IMR-90 (cell line): ENCODE measurements at regions not wholly inside any gene's neighbourhood (a gene's known extent, or its start where the extent isn't known, plus 50 kb on each side); places are given as distances from the start of the nearest gene placed in this dataset.

Source experiments
- ATAC-seq: fragments of 200-7000 bp; cut with Tn5 transposase; 2 replicates; pipeline ENCODE4 v1.9.1; 2020; ENCODE audit warnings: low read depth, mild to moderate bottlenecking, moderate library complexity
- BruUV-seq: library from RNA; stranded (reverse); fragments of 400-500 nt; replicated peaks from 2 replicates; lab custom pipeline; 2021; lab: Mats Ljungman, UMichigan
- CTCF ChIA-PET: fragments of 300-600 bp; formaldehyde crosslinking; extraction: SDS; loops from one replicate; lab custom pipeline; 2021; ENCODE audit warnings: antibody characterized with exemption; lab: Yijun Ruan, JAX
- POLR2A ChIA-PET: fragments of 300-600 bp; sonication (Branson Sonifier 250); formaldehyde crosslinking; loops from one replicate; lab custom pipeline; 2022; ENCODE audit warnings: antibody characterized with exemption; ENCODE audit not compliant: unreplicated experiment; lab: Charles Lee
- DNase-seq: peaks from one replicate; pipeline ENCODE4 v3.0.0; 2013
- H2AFZ ChIP-seq: replicated peaks from 2 replicates; pipeline ENCODE3; 2013; ENCODE audit warnings: low read length, mild to moderate bottlenecking; ENCODE audit not compliant: poor library complexity
- H2AK5ac ChIP-seq: 2 replicates; pipeline ENCODE4 v1.6.1; 2013; ENCODE audit warnings: low read depth, low read length, inconsistent platforms
- H2AK9ac ChIP-seq: replicated peaks from 2 replicates; pipeline ENCODE3; 2013; ENCODE audit warnings: mild to moderate bottlenecking, low read depth, low read length, moderate library complexity; ENCODE audit not compliant: poor library complexity
- H2BK120ac ChIP-seq: 2 replicates; pipeline ENCODE4 v1.6.1; 2013; ENCODE audit warnings: low read depth, low read length, inconsistent platforms
- H2BK15ac ChIP-seq: 3 replicates; pipeline ENCODE4 v1.6.1; 2013; ENCODE audit warnings: low read depth, low read length, inconsistent platforms
- H2BK20ac ChIP-seq: 2 replicates; pipeline ENCODE4 v1.6.1; 2013; ENCODE audit warnings: low read depth, mild to moderate bottlenecking, inconsistent platforms, low read length, moderate library complexity
- H2BK5ac ChIP-seq: 2 replicates; pipeline ENCODE4 v1.6.1; 2013; ENCODE audit warnings: mild to moderate bottlenecking, low read depth, low read length, inconsistent platforms; ENCODE audit not compliant: poor library complexity, severe bottlenecking
- H3K14ac ChIP-seq: replicated peaks from 2 replicates; pipeline ENCODE4 v1.6.1; 2013; ENCODE audit warnings: low read depth, low read length, inconsistent platforms
- H3K18ac ChIP-seq: 2 replicates; pipeline ENCODE4 v1.6.1; 2013; ENCODE audit warnings: low read depth, low read length, control low read depth
- H3K23ac ChIP-seq: 2 replicates; pipeline ENCODE4 v1.6.1; 2013; ENCODE audit warnings: low read depth, low read length, inconsistent platforms
- H3K27ac ChIP-seq: 2 replicates; pipeline ENCODE4 v1.5.1; 2013; ENCODE audit warnings: mild to moderate bottlenecking, control low read depth, low read length; ENCODE audit not compliant: insufficient read depth
- H3K27me3 ChIP-seq: 2 replicates; pipeline ENCODE4 v1.6.1; 2013; ENCODE audit warnings: low read length; ENCODE audit not compliant: control insufficient read depth, insufficient read depth
- H3K36me3 ChIP-seq: 2 replicates; pipeline ENCODE4 v1.6.1; 2013; ENCODE audit warnings: low read length, mixed read lengths; ENCODE audit not compliant: control insufficient read depth, insufficient read depth
- H3K4ac ChIP-seq: 2 replicates; pipeline ENCODE4 v1.6.1; 2013; ENCODE audit warnings: low read depth, low read length, inconsistent platforms
- H3K4me1 ChIP-seq: 2 replicates; pipeline ENCODE4 v1.6.1; 2013; ENCODE audit warnings: low read length, mixed read lengths; ENCODE audit not compliant: control insufficient read depth, insufficient read depth
- H3K4me2 ChIP-seq: 2 replicates; pipeline ENCODE4 v1.6.1; 2013; ENCODE audit warnings: low read depth, mild to moderate bottlenecking, control low read depth, low read length, moderate library complexity
- H3K4me3 ChIP-seq: 2 replicates; pipeline ENCODE4 v1.5.1; 2013; ENCODE audit warnings: low read depth, mild to moderate bottlenecking, control low read depth, low read length, moderate library complexity; ENCODE audit not compliant: insufficient read depth
- H3K56ac ChIP-seq: 2 replicates; pipeline ENCODE4 v1.6.1; 2013; ENCODE audit warnings: low read length, inconsistent platforms; ENCODE audit not compliant: insufficient read depth; ENCODE audit errors: extremely low read depth
- H3K79me1 ChIP-seq, 2 experiments: 2 replicates each; pipeline ENCODE4 v1.6.1; 2013; ENCODE audit warnings: low read length in 2 of 2, inconsistent platforms in 1 of 2, low read depth in 1 of 2
- H3K9ac ChIP-seq: 2 replicates; pipeline ENCODE4 v1.6.1; 2013; ENCODE audit warnings: low read depth, low read length, control low read depth
- H3K9me1 ChIP-seq: 2 replicates; pipeline ENCODE4 v1.6.1; 2013; ENCODE audit warnings: low read length, inconsistent platforms; ENCODE audit not compliant: insufficient read depth
- H3K9me3 ChIP-seq: 2 replicates; pipeline ENCODE4 v1.6.1; 2013; ENCODE audit warnings: low read length; ENCODE audit not compliant: control insufficient read depth, insufficient read depth
- H4K20me1 ChIP-seq: 2 replicates; pipeline ENCODE4 v1.6.1; 2013; ENCODE audit warnings: low read length, inconsistent platforms; ENCODE audit not compliant: insufficient read depth
- H4K5ac ChIP-seq: 2 replicates; pipeline ENCODE4 v1.6.1; 2013; ENCODE audit warnings: mild to moderate bottlenecking, low read depth, low read length, control low read depth
- H4K8ac ChIP-seq, 2 experiments: 2 replicates each; pipeline ENCODE4 v1.6.1; 2013; ENCODE audit warnings: low read depth in 2 of 2, low read length in 2 of 2, control low read depth in 1 of 2, inconsistent platforms in 1 of 2
- H4K91ac ChIP-seq: 2 replicates; pipeline ENCODE4 v1.6.1; 2013; ENCODE audit warnings: low read depth, low read length, inconsistent platforms; ENCODE audit not compliant: insufficient read depth
- BHLHE40 ChIP-seq: fragments of 150-350 bp; IDR thresholded peaks from 2 replicates; pipeline ENCODE4 v1.6.1; 2016; ENCODE audit warnings: mild to moderate bottlenecking, low read depth, low read length
- CEBPB ChIP-seq: IDR thresholded peaks from 2 replicates; pipeline ENCODE4 v1.6.1; 2012; ENCODE audit warnings: low read depth, low read length, improper control_type of control experiment
- FOS ChIP-seq: fragments of 150-350 bp; IDR thresholded peaks from 2 replicates; pipeline ENCODE4 v1.6.1; 2016; ENCODE audit warnings: low read depth, low read length
- NFE2L2 ChIP-seq: fragments of 150-350 bp; IDR thresholded peaks from 2 replicates; pipeline ENCODE4 v1.6.1; 2016; ENCODE audit warnings: low read depth, mild to moderate bottlenecking, low read length
- POLR2A ChIP-seq: IDR thresholded peaks from 2 replicates; pipeline ENCODE4 v1.6.1; 2012; ENCODE audit warnings: mild to moderate bottlenecking, low read depth, low read length
- RCOR1 ChIP-seq: IDR thresholded peaks from 2 replicates; pipeline ENCODE4 v1.6.1; 2012; ENCODE audit warnings: mild to moderate bottlenecking, low read length, improper control_type of control experiment; ENCODE audit not compliant: insufficient replicate concordance
- RFX5 ChIP-seq: IDR thresholded peaks from 2 replicates; pipeline ENCODE4 v1.8.0; 2012; ENCODE audit warnings: low read depth, mild to moderate bottlenecking, low read length, moderate library complexity
- SMC3 ChIP-seq: fragments of 150-350 bp; IDR thresholded peaks from 2 replicates; pipeline ENCODE4 v1.6.1; 2016; ENCODE audit warnings: low read depth, mild to moderate bottlenecking, antibody characterized with exemption, low read length, moderate library complexity
- USF2 ChIP-seq: fragments of 150-350 bp; IDR thresholded peaks from 2 replicates; pipeline ENCODE4 v1.6.1; 2017; ENCODE audit warnings: mild to moderate bottlenecking, antibody characterized with exemption, low read length, low read depth
- WGBS, 2 experiments: methylation state at CpG; one replicate each; pipeline versions ENCODE4 v1.1.5 to v1.1.7; 2013; ENCODE audit warnings: missing lambda C conversion rate in 2 of 2; ENCODE audit not compliant: insufficient read length in 1 of 2; ENCODE audit errors: extremely low coverage in 2 of 2; 5-methylcytosine and 5-hydroxymethylcytosine counted together
- dilution Hi-C: fragments of 300-500 bp; cut with HindIII; formaldehyde crosslinking; loops from one replicate; pipeline ENCODE4 v1.14.3; 2018; ENCODE audit warnings: low sequenced_read_pairs; ENCODE audit not compliant: unreplicated experiment
- in situ Hi-C: fragments of 300-500 bp; cut with MboI; formaldehyde crosslinking; loops from 3 replicates; pipeline ENCODE4 v1.14.3; 2019; ENCODE audit warnings: low sequenced_read_pairs, inconsistent platforms, mixed read lengths
- intact Hi-C: fragments of 100-400 bp; cut with micrococcal nuclease; formaldehyde crosslinking; loops from 2 replicates; pipeline ENCODE4 v1.10.0; 2022

- H3K36me3 ChIP-seq: no peaks in the 10 kb centered on the region
- peak overlapping the region; percentile 71 for H4K91ac ChIP-seq
- WGBS, 2 experiments: no CpG with 5 or more reads among the region's 3 CpGs
- H4K8ac ChIP-seq: peak overlapping the region; percentile 60 to 84
- peak overlapping the region; percentile 16 for H2AFZ ChIP-seq
- no peak overlapping the region for H3K27ac ChIP-seq
- H3K4me3 ChIP-seq: no peak overlapping the region
- H2BK5ac ChIP-seq: peak overlapping the region; percentile 75
- peaks cover 19% of the 10 kb centered on the region for H3K4me1 ChIP-seq
- peak overlapping the region; percentile 91 for H2BK15ac ChIP-seq
- H3K4me2 ChIP-seq: peak overlapping the region; percentile 22; the same call in 1 of the 2 replicates
- dilution Hi-C loops (no loop called here), in situ Hi-C loops (no loop called here), intact Hi-C loops (loop anchor here (5.0 kb wide), 1 partner anchor 99 kb away; no protein-coding TSS in a partner anchor)
- ChIA-PET POLR2A (no interaction called here), CTCF (no interaction called here)
- DNase-seq (peak; percentile 80), ATAC-seq (peak; percentile 44)
- peak overlapping the region; percentile 63; the same call in 1 of the 2 replicates for H3K18ac ChIP-seq
- H2AK5ac ChIP-seq: peak overlapping the region; percentile 54; the same call in 1 of the 2 replicates
- peak overlapping the region; percentile 29 for H3K56ac ChIP-seq
- H2AK9ac ChIP-seq: no peak overlapping the region
- H2BK20ac ChIP-seq: peak overlapping the region; percentile 93
- no peaks in the 10 kb centered on the region for H4K20me1 ChIP-seq
- no peaks in the 10 kb centered on the region for H3K9me3 ChIP-seq
- H4K5ac ChIP-seq: peak overlapping the region; percentile 58; the same call in 1 of the 2 replicates
- H3K23ac ChIP-seq: peak overlapping the region; percentile 77
- peaks cover 19% of the 10 kb centered on the region for H3K9me1 ChIP-seq
- H3K27me3 ChIP-seq: no peaks in the 10 kb centered on the region
- H2BK120ac ChIP-seq: peak overlapping the region; percentile 94
- no peaks in the 10 kb centered on the region for H3K79me1 ChIP-seq
- TF ChIP-seq RFX5 (no peak), BHLHE40 (peak; percentile 86), NFE2L2 (no peak), POLR2A (no peak), SMC3 (no peak), FOS (0 out of 2 replicates have a peak, but pooled peaks have one; percentile 9), RCOR1 (no peak), CEBPB (no peak), USF2 (peak; percentile 92)
- BruUV-seq: no TSS peak
- H3K14ac ChIP-seq: peak overlapping the region; percentile 64
- peak overlapping the region; percentile 85 for H3K4ac ChIP-seq
- no peak overlapping the region for H3K9ac ChIP-seq
These were observed 106.8 kb upstream of the SERPINE2 start for GRCh38 chr2:224145751-224146355.
